Lung (tissue), 11 donors: ENCODE measurements at regions not wholly inside any gene's neighbourhood (a gene's known extent, or its start where the extent isn't known, plus 50 kb on each side); places are given as distances from the start of the nearest gene placed in this dataset.

Experiments
- ATAC-seq: fragments of 200-7000 bp; cut with Tn5 transposase; one replicate; pipeline ENCODE4 v1.9.1; 2020; ENCODE audit warnings: moderate number of reproducible peaks; ENCODE audit not compliant: insufficient read depth, low FRiP score
- DNase-seq, 3 donors: peaks; one replicate each; pipeline ENCODE4 v3.0.0-alpha.2; 2013 to 2017
- H3K27ac ChIP-seq, 2 donors: one replicate each; pipeline ENCODE4 v1.5.1; 2013; ENCODE audit warnings: mild to moderate bottlenecking in 2 of 2, moderate library complexity in 2 of 2, control low read depth in 1 of 2, inconsistent platforms in 1 of 2, low read depth in 1 of 2, low read length in 1 of 2
- H3K27me3 ChIP-seq, 3 donors: one replicate each; pipeline ENCODE4 v1.5.1; 2013; ENCODE audit warnings: low read length in 2 of 3; ENCODE audit not compliant: control insufficient read depth in 3 of 3, insufficient read depth in 3 of 3
- H3K36me3 ChIP-seq, 4 donors: one replicate each; pipeline ENCODE4 v1.5.1; 2013; ENCODE audit warnings: low read length in 4 of 4, mild to moderate bottlenecking in 1 of 4, moderate library complexity in 1 of 4; ENCODE audit not compliant: control insufficient read depth in 4 of 4, insufficient read depth in 4 of 4
- H3K4me1 ChIP-seq, 5 donors: one replicate each; pipeline ENCODE4 v1.5.1; 2013; ENCODE audit warnings: low read length in 5 of 5, mild to moderate bottlenecking in 2 of 5, moderate library complexity in 1 of 5; ENCODE audit not compliant: control insufficient read depth in 5 of 5, insufficient read depth in 5 of 5
- H3K4me3 ChIP-seq: one replicate; pipeline ENCODE4 v1.5.1; 2013; ENCODE audit warnings: mild to moderate bottlenecking, control low read depth, moderate library complexity
- H3K9ac ChIP-seq, 2 donors: one replicate each; pipeline ENCODE4 v1.5.1; 2013; ENCODE audit warnings: low read length in 2 of 2, control low read depth in 1 of 2; ENCODE audit not compliant: insufficient read depth in 1 of 2
- H3K9me3 ChIP-seq, 4 donors: one replicate each; pipeline ENCODE4 v1.5.1; 2013; ENCODE audit warnings: low read length in 3 of 4, mild to moderate bottlenecking in 1 of 4, moderate library complexity in 1 of 4; ENCODE audit not compliant: control insufficient read depth in 4 of 4, insufficient read depth in 3 of 4
- WGBS, 2 donors: extraction: QIAGEN DNeasy Blood & Tissue Kit; methylation state at CpG; one replicate each; pipeline ENCODE4 v1.1.7; 2013; 5-methylcytosine and 5-hydroxymethylcytosine counted together
- TF ChIP-seq, protein P1 (sequence below): IDR thresholded peaks from 2 replicates; pipeline ENCODE4 v1.5.1; 2012; ENCODE audit warnings: mild to moderate bottlenecking; ENCODE audit errors: control extremely low read depth, extremely low read depth
- donor health status: control.
- donor health status: control.
- donor health status: Bipolar disorder and iron deficiency.
- donor health status: healthy.
- donor health status: DM: yes; HTN: yes; CAD: no.

DNA sequence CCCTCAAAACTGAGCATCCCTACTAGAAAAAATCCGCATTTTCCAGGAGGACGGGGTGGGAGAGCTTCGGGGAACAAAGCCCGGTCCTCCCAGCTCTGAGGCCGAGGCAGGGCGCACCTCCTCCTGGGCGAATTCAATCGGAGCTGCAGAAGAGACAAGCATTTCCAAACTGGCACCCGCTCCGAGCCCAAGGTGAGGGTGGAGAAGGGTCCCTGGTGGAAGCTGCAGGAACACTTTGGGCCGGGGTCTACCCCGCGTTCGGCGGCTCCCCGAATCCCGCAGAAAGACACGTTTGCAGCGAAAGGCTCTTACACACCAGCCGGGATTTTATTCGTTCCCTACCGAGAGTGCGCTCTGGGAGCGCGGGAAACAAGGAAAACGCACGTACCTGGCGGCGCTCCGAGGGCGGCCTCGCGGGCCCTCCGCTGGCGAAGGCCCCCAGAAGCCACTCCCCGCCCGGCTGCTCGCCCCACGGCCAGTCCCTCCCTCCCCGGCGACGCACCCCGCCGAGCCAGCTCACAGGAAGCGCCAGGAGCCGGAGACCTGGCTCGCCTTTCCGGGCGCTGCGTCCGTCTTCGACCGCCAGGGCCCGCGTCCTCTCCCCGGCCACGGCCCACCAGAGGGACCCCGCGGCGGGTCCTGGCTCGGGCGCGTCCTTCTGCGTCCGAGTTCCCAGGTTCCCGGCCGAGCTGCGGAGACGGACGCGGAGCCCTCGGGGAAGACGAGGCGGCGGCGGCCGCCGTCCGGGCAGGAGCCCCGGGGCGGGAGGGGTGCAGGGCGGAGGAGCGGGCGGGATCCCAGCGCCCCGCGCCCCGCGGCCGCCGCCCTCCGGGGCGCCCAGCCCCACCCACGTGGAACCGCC is 49.8 kb upstream of the BAHCC1 start:
- peaks cover 0 to 2% (median 0%) of the 10 kb centered on the region in 4 donors for H3K9me3 ChIP-seq
- H3K27ac ChIP-seq: peak overlapping the region; percentile 98
- H3K4me3 ChIP-seq: peak overlapping the region; percentile 79
- peak overlapping the region; percentile 57 to 90 for H3K9ac ChIP-seq
- peaks cover 0 to 5% (median 0%) of the 10 kb centered on the region in 4 donors for H3K36me3 ChIP-seq
- no peaks in the 10 kb centered on the region for H3K27me3 ChIP-seq
- TF ChIP-seq, protein P1, sequence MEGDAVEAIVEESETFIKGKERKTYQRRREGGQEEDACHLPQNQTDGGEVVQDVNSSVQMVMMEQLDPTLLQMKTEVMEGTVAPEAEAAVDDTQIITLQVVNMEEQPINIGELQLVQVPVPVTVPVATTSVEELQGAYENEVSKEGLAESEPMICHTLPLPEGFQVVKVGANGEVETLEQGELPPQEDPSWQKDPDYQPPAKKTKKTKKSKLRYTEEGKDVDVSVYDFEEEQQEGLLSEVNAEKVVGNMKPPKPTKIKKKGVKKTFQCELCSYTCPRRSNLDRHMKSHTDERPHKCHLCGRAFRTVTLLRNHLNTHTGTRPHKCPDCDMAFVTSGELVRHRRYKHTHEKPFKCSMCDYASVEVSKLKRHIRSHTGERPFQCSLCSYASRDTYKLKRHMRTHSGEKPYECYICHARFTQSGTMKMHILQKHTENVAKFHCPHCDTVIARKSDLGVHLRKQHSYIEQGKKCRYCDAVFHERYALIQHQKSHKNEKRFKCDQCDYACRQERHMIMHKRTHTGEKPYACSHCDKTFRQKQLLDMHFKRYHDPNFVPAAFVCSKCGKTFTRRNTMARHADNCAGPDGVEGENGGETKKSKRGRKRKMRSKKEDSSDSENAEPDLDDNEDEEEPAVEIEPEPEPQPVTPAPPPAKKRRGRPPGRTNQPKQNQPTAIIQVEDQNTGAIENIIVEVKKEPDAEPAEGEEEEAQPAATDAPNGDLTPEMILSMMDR: no peak
- WGBS, 2 donors: 1% methylated on average over 66 to 95 of the region's 95 CpGs
- ATAC-seq: peak; percentile 45
- peak in 2 of 3 donors; percentile 80 to 86 for DNase-seq
- H3K4me1 ChIP-seq: peaks cover 0 to 36% (median 14%) of the 10 kb centered on the region in 5 donors
